Hepatic stellate cell (primary cell): ENCODE measurements at regions not wholly inside any gene's neighbourhood (a gene's known extent, or its start where the extent isn't known, plus 50 kb on each side); places are given as distances from the start of the nearest gene placed in this dataset.
"Not testable (repeated sequence)": the region's sequence is repeated elsewhere in the genome, so short reads cannot be mapped to it uniquely, and the experiment has no call there.

ENCODE experiments used
- DNase-seq: peaks from one replicate; pipeline ENCODE4 v3.0.0; 2011; ENCODE audit warnings: low spot score

GRCh38 chr20:22734946-22735647 lies 150.7 kb upstream of the FOXA2 start:
- DNase-seq: not testable (repeated sequence)

GRCh38 chr20:22740829-22741228 lies 156.5 kb upstream of the FOXA2 start:
- no peak for DNase-seq

- no peak for DNase-seq
These were observed 160.2 kb upstream of the FOXA2 start for GRCh38 chr20:22744341-22745193.

GRCh38 chr20:22745194-22745500 lies 160.8 kb upstream of the FOXA2 start:
- no peak for DNase-seq

- DNase-seq: no peak
These were observed 162.6 kb upstream of the FOXA2 start for GRCh38 chr20:22746957-22747356.

- DNase-seq: no peak
These were observed 168.0 kb upstream of the FOXA2 start for GRCh38 chr20:22752324-22752723.

- DNase-seq: peak; percentile 32
These were observed 173.2 kb upstream of the FOXA2 start for GRCh38 chr20:22757424-22758183.

GRCh38 chr20:22758815-22759214 lies 174.4 kb upstream of the FOXA2 start:
- no peak for DNase-seq

GRCh38 chr20:22762576-22763256 lies 178.3 kb upstream of the FOXA2 start:
- DNase-seq: no peak

- DNase-seq: peak; percentile 54
These were observed 179.0 kb upstream of the FOXA2 start for GRCh38 chr20:22763257-22763906.

- DNase-seq: no peak
These were observed 184.2 kb upstream of the FOXA2 start for GRCh38 chr20:22768266-22769178.

GRCh38 chr20:22770241-22770800 lies 185.9 kb upstream of the FOXA2 start:
- no peak for DNase-seq

GRCh38 chr20:22771706-22772105 lies 187.3 kb upstream of the FOXA2 start:
- no peak for DNase-seq

- DNase-seq: no peak
These were observed 189.0 kb upstream of the FOXA2 start for GRCh38 chr20:22773344-22773743.

- no peak for DNase-seq
These were observed 190.9 kb upstream of the FOXA2 start for GRCh38 chr20:22775256-22775655.

GRCh38 chr20:22775671-22776139 lies 191.3 kb upstream of the FOXA2 start:
- no peak for DNase-seq

GRCh38 chr20:22776369-22776768 lies 192.0 kb upstream of the FOXA2 start:
- DNase-seq: no peak

GRCh38 chr20:22779878-22780277 lies 195.5 kb upstream of the FOXA2 start:
- DNase-seq: no peak

GRCh38 chr20:22781869-22782268 lies 197.5 kb upstream of the FOXA2 start:
- no peak for DNase-seq

GRCh38 chr20:22789676-22790075 lies 205.3 kb upstream of the FOXA2 start:
- no peak for DNase-seq
